HEK293 (cell line): ENCODE measurements at regions not wholly inside any gene's neighbourhood (a gene's known extent, or its start where the extent isn't known, plus 50 kb on each side); places are given as distances from the start of the nearest gene placed in this dataset.

Source experiments
- CTCF ChIA-PET: fragments of 350-600 bp; formaldehyde crosslinking; extraction: SDS; loops from one replicate; lab custom pipeline; 2021; ENCODE audit warnings: antibody characterized with exemption; lab: Yijun Ruan, JAX
- POLR2A ChIA-PET: fragments of 300-600 bp; formaldehyde crosslinking; extraction: SDS; loops from one replicate; lab custom pipeline; 2020; ENCODE audit warnings: antibody characterized with exemption, inconsistent platforms; lab: Yijun Ruan, JAX
- H3K27ac ChIP-seq: fragments of 200-500 bp; sonication (Bioruptor generic); 2 replicates; pipeline ENCODE4 v1.5.1; 2014; ENCODE audit warnings: low read depth, low read length, control low read depth, inconsistent platforms; ENCODE audit errors: extremely low read depth
- H3K36me3 ChIP-seq, 2 experiments: fragments of 200-500 bp in 1 of 2; sonication (Bioruptor generic) in 1 of 2; 1 replicate in 1 of 2; 2 replicates in 1 of 2; pipeline ENCODE4 v1.5.1; 2014 to 2017; ENCODE audit warnings: inconsistent platforms in 2 of 2, low read length in 2 of 2; ENCODE audit not compliant: control insufficient read depth in 2 of 2, insufficient read depth in 1 of 2
- H3K4me1 ChIP-seq: fragments of 200-500 bp; sonication (Bioruptor generic); 2 replicates; pipeline ENCODE4 v1.5.1; 2014; ENCODE audit warnings: mild to moderate bottlenecking, low read length, inconsistent platforms; ENCODE audit not compliant: control insufficient read depth, insufficient read depth
- H3K4me3 ChIP-seq: 2 replicates; pipeline ENCODE4 v1.5.1; 2011; ENCODE audit warnings: low read depth, mild to moderate bottlenecking, control low read depth, low read length, moderate library complexity
- H3K9me3 ChIP-seq: fragments of 200-500 bp; sonication (Bioruptor generic); 2 replicates; pipeline ENCODE4 v1.5.1; 2014; ENCODE audit warnings: low read depth, low read length, inconsistent platforms; ENCODE audit not compliant: control insufficient read depth, insufficient read depth
- GFI1B ChIP-seq: fragments of 450-650 bp; formaldehyde crosslinking; IDR thresholded peaks from 2 replicates; pipeline ENCODE4 v1.5.1; 2016; ENCODE audit warnings: missing biosample characterization, missing genetic modification characterization
- KLF10 ChIP-seq: fragments of 450-650 bp; IDR thresholded peaks from 2 replicates; pipeline ENCODE4 v1.5.1; 2018; ENCODE audit warnings: missing biosample characterization, mild to moderate bottlenecking, missing genetic modification characterization
- MEIS1 ChIP-seq: sonication (generic); formaldehyde crosslinking; IDR thresholded peaks from 2 replicates; pipeline ENCODE4 v1.8.1; 2022; ENCODE audit warnings: missing genetic modification reagents, mild to moderate bottlenecking, borderline replicate concordance
- MZF1 ChIP-seq: fragments of 450-650 bp; formaldehyde crosslinking; IDR thresholded peaks from 2 replicates; pipeline ENCODE4 v1.5.1; 2017; ENCODE audit warnings: missing biosample characterization, missing genetic modification characterization, borderline replicate concordance
- SETDB1 ChIP-seq: IDR thresholded peaks from one replicate; pipeline ENCODE4 v1.6.1; 2017; ENCODE audit warnings: mild to moderate bottlenecking, low read length, moderate library complexity, mixed read lengths; ENCODE audit not compliant: insufficient read length
- ZBTB48 ChIP-seq: fragments of 450-650 bp; formaldehyde crosslinking; IDR thresholded peaks from 2 replicates; pipeline ENCODE4 v1.5.1; 2016; ENCODE audit warnings: missing biosample characterization, missing genetic modification characterization
- ZNF114 ChIP-seq: fragments of 450-650 bp; formaldehyde crosslinking; IDR thresholded peaks from 2 replicates; pipeline ENCODE4 v1.5.0; 2017; ENCODE audit warnings: missing biosample characterization, missing genetic modification characterization
- ZNF157 ChIP-seq: fragments of 450-650 bp; formaldehyde crosslinking; IDR thresholded peaks from 2 replicates; pipeline ENCODE4 v1.5.1; 2016; ENCODE audit warnings: missing biosample characterization, missing genetic modification characterization
- ZNF19 ChIP-seq: fragments of 450-650 bp; formaldehyde crosslinking; IDR thresholded peaks from 2 replicates; pipeline ENCODE4; 2016; ENCODE audit warnings: missing biosample characterization, missing genetic modification characterization, low read depth
- ZNF223 ChIP-seq: fragments of 450-650 bp; formaldehyde crosslinking; IDR thresholded peaks from 2 replicates; pipeline ENCODE4 v1.5.1; 2016; ENCODE audit warnings: missing biosample characterization, missing genetic modification characterization
- ZNF311 ChIP-seq: fragments of 450-650 bp; formaldehyde crosslinking; IDR thresholded peaks from 2 replicates; pipeline ENCODE4 v1.5.1; 2017; ENCODE audit warnings: missing biosample characterization, missing genetic modification characterization, borderline replicate concordance
- ZNF423 ChIP-seq: fragments of 450-650 bp; formaldehyde crosslinking; IDR thresholded peaks from 2 replicates; pipeline ENCODE4 v1.5.1; 2016; ENCODE audit warnings: missing biosample characterization, missing genetic modification characterization
- ZNF513 ChIP-seq: fragments of 450-650 bp; IDR thresholded peaks from 2 replicates; pipeline ENCODE4 v1.5.1; 2018; ENCODE audit warnings: missing biosample characterization, missing genetic modification characterization
- ZNF521 ChIP-seq: fragments of 450-650 bp; formaldehyde crosslinking; IDR thresholded peaks from 2 replicates; pipeline ENCODE4 v1.5.1; 2017; ENCODE audit warnings: missing biosample characterization, mild to moderate bottlenecking, missing genetic modification characterization
- ZNF596 ChIP-seq: fragments of 450-650 bp; IDR thresholded peaks from 2 replicates; pipeline ENCODE4 v1.5.0; 2018; ENCODE audit warnings: missing biosample characterization, mild to moderate bottlenecking, missing genetic modification characterization, moderate library complexity
- ZNF600 ChIP-seq: fragments of 450-650 bp; formaldehyde crosslinking; IDR thresholded peaks from 2 replicates; pipeline ENCODE4 v1.5.1; 2016; ENCODE audit warnings: missing biosample characterization, missing genetic modification characterization
- ZNF610 ChIP-seq: fragments of 450-650 bp; formaldehyde crosslinking; IDR thresholded peaks from 2 replicates; pipeline ENCODE4 v1.5.1; 2016; ENCODE audit warnings: missing biosample characterization, missing genetic modification characterization, borderline replicate concordance
- ZNF626 ChIP-seq: fragments of 450-650 bp; sonication (Bioruptor Pico); formaldehyde crosslinking; IDR thresholded peaks from 2 replicates; pipeline ENCODE4 v1.5.1; 2018; ENCODE audit warnings: missing biosample characterization, missing genetic modification characterization, inconsistent platforms
- ZNF664 ChIP-seq: fragments of 450-650 bp; formaldehyde crosslinking; IDR thresholded peaks from 2 replicates; pipeline ENCODE4 v1.5.1; 2016; ENCODE audit warnings: missing biosample characterization, missing genetic modification characterization
- ZNF670 ChIP-seq: fragments of 450-650 bp; formaldehyde crosslinking; IDR thresholded peaks from 2 replicates; pipeline ENCODE4 v1.5.1; 2016; ENCODE audit warnings: missing biosample characterization, missing genetic modification characterization, low read depth
- ZNF707 ChIP-seq: fragments of 450-650 bp; formaldehyde crosslinking; IDR thresholded peaks from 2 replicates; pipeline ENCODE4 v1.5.1; 2016; ENCODE audit warnings: missing biosample characterization, missing genetic modification characterization
- TF ChIP-seq, protein P1 (sequence below): fragments of 450-650 bp; formaldehyde crosslinking; optimal IDR thresholded peaks from 2 replicates; pipeline ENCODE3; 2016; ENCODE audit warnings: missing biosample characterization, mild to moderate bottlenecking, missing genetic modification characterization
- TF ChIP-seq, protein P2 (sequence below): fragments of 450-650 bp; formaldehyde crosslinking; IDR thresholded peaks from 2 replicates; pipeline ENCODE4 v1.5.1; 2016; ENCODE audit warnings: missing biosample characterization, missing genetic modification characterization
- TF ChIP-seq, protein P3 (sequence below): fragments of 450-650 bp; formaldehyde crosslinking; IDR thresholded peaks from 2 replicates; pipeline ENCODE4 v1.5.1; 2017; ENCODE audit warnings: missing biosample characterization, missing genetic modification characterization
- TF ChIP-seq, protein P4 (sequence below): fragments of 450-650 bp; formaldehyde crosslinking; IDR thresholded peaks from 2 replicates; pipeline ENCODE4 v1.5.1; 2016; ENCODE audit warnings: missing biosample characterization, missing genetic modification characterization, borderline replicate concordance

DNA sequence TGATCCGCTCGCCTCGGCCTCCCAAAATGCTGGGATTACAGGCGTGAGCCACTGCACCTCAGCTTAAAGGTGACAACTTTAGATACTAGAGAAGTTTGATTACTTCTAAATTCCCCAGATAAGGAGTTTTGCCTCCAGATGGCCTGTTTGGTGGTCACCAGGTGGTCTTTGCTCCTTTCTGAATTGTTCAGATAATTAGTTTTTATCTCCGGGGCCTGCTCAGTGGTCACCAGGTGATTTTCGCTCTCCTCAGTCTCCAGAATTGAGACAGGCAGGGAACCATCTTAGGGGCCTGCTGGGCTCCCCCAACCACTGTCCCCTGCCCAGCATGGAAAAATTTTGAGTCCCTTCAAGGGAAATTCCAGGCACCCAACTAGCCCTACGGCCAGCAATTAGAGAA is 62.6 kb downstream of the GPR6 start (continued):
- TF ChIP-seq ZNF521 (tag by site-specific recombination): no peak
- no peak for TF ChIP-seq ZNF664 (tag by site-specific recombination)
- TF ChIP-seq, protein P1, sequence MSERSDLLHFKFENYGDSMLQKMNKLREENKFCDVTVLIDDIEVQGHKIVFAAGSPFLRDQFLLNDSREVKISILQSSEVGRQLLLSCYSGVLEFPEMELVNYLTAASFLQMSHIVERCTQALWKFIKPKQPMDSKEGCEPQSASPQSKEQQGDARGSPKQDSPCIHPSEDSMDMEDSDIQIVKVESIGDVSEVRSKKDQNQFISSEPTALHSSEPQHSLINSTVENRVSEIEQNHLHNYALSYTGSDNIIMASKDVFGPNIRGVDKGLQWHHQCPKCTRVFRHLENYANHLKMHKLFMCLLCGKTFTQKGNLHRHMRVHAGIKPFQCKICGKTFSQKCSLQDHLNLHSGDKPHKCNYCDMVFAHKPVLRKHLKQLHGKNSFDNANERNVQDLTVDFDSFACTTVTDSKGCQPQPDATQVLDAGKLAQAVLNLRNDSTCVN (tag by site-specific recombination): no peak
- TF ChIP-seq, protein P2, sequence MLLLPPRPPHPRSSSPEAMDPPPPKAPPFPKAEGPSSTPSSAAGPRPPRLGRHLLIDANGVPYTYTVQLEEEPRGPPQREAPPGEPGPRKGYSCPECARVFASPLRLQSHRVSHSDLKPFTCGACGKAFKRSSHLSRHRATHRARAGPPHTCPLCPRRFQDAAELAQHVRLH (tag by site-specific recombination): no peak
- TF ChIP-seq ZNF223 (tag by site-specific recombination): no peak
- no peak for TF ChIP-seq KLF10 (tag by site-specific recombination)
- TF ChIP-seq, protein P3, sequence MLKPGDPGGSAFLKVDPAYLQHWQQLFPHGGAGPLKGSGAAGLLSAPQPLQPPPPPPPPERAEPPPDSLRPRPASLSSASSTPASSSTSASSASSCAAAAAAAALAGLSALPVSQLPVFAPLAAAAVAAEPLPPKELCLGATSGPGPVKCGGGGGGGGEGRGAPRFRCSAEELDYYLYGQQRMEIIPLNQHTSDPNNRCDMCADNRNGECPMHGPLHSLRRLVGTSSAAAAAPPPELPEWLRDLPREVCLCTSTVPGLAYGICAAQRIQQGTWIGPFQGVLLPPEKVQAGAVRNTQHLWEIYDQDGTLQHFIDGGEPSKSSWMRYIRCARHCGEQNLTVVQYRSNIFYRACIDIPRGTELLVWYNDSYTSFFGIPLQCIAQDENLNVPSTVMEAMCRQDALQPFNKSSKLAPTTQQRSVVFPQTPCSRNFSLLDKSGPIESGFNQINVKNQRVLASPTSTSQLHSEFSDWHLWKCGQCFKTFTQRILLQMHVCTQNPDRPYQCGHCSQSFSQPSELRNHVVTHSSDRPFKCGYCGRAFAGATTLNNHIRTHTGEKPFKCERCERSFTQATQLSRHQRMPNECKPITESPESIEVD (tag by site-specific recombination): no peak
- TF ChIP-seq ZNF513 (tag by site-specific recombination): no peak

GRCh38 chr6:110041126-110041525 is 63.0 kb downstream of the GPR6 start:
- no peak overlapping the region for H3K4me3 ChIP-seq
- ChIA-PET POLR2A (no interaction called here), CTCF (interaction anchor here (1.1 to 7.2 kb wide), 7 partner anchors 8 to 351 kb away, joined by 5 to 204 read pairs (median 43); no protein-coding TSS in a partner anchor)
- H3K36me3 ChIP-seq: no peaks in the 10 kb centered on the region
- H3K27ac ChIP-seq: no peak overlapping the region
- no peaks in the 10 kb centered on the region for H3K9me3 ChIP-seq
- TF ChIP-seq, protein P4, sequence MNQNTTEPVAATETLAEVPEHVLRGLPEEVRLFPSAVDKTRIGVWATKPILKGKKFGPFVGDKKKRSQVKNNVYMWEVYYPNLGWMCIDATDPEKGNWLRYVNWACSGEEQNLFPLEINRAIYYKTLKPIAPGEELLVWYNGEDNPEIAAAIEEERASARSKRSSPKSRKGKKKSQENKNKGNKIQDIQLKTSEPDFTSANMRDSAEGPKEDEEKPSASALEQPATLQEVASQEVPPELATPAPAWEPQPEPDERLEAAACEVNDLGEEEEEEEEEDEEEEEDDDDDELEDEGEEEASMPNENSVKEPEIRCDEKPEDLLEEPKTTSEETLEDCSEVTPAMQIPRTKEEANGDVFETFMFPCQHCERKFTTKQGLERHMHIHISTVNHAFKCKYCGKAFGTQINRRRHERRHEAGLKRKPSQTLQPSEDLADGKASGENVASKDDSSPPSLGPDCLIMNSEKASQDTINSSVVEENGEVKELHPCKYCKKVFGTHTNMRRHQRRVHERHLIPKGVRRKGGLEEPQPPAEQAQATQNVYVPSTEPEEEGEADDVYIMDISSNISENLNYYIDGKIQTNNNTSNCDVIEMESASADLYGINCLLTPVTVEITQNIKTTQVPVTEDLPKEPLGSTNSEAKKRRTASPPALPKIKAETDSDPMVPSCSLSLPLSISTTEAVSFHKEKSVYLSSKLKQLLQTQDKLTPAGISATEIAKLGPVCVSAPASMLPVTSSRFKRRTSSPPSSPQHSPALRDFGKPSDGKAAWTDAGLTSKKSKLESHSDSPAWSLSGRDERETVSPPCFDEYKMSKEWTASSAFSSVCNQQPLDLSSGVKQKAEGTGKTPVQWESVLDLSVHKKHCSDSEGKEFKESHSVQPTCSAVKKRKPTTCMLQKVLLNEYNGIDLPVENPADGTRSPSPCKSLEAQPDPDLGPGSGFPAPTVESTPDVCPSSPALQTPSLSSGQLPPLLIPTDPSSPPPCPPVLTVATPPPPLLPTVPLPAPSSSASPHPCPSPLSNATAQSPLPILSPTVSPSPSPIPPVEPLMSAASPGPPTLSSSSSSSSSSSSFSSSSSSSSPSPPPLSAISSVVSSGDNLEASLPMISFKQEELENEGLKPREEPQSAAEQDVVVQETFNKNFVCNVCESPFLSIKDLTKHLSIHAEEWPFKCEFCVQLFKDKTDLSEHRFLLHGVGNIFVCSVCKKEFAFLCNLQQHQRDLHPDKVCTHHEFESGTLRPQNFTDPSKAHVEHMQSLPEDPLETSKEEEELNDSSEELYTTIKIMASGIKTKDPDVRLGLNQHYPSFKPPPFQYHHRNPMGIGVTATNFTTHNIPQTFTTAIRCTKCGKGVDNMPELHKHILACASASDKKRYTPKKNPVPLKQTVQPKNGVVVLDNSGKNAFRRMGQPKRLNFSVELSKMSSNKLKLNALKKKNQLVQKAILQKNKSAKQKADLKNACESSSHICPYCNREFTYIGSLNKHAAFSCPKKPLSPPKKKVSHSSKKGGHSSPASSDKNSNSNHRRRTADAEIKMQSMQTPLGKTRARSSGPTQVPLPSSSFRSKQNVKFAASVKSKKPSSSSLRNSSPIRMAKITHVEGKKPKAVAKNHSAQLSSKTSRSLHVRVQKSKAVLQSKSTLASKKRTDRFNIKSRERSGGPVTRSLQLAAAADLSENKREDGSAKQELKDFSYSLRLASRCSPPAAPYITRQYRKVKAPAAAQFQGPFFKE (tag by site-specific recombination): no peak
- no peak for TF ChIP-seq ZNF311 (tag by site-specific recombination)
- no peak for TF ChIP-seq ZNF626
- no peak for TF ChIP-seq ZBTB48 (tag by site-specific recombination)
- no peak for TF ChIP-seq SETDB1
- no peak for TF ChIP-seq ZNF707 (tag by site-specific recombination)
- no peak for TF ChIP-seq GFI1B
- no peak for TF ChIP-seq MZF1
- TF ChIP-seq ZNF114: no peak
- no peak for TF ChIP-seq ZNF670 (tag by site-specific recombination)
- TF ChIP-seq MEIS1 (CRISPR knock-in tag): no peak
- no peak for TF ChIP-seq ZNF157
- no peak for TF ChIP-seq ZNF19 (tag by site-specific recombination)
- TF ChIP-seq ZNF596 (tag by site-specific recombination): no peak
- no peak for TF ChIP-seq ZNF610 (tag by site-specific recombination)
- no peak for TF ChIP-seq ZNF423
- no peak for TF ChIP-seq ZNF600 (tag by site-specific recombination)
- H3K4me1 ChIP-seq: no peaks in the 10 kb centered on the region
